GM12873 (cell line): ENCODE measurements at regions not wholly inside any gene's neighbourhood (a gene's known extent, or its start where the extent isn't known, plus 50 kb on each side); places are given as distances from the start of the nearest gene placed in this dataset.

ENCODE experiments used
- CTCF ChIP-seq: IDR thresholded peaks from 2 replicates; pipeline ENCODE4 v1.5.1; 2012; ENCODE audit warnings: low read depth, mild to moderate bottlenecking, moderate library complexity, low read length, control low read depth; ENCODE audit not compliant: insufficient read depth; ENCODE audit errors: missing control alignments

- TF ChIP-seq CTCF: no peak
Measured at GRCh38 chr3:159301961-159302360, 500.1 kb downstream of the MFSD1 start.

- TF ChIP-seq CTCF: no peak
Measured at GRCh38 chr3:159305017-159305416, 503.2 kb downstream of the MFSD1 start.

GRCh38 chr3:159319156-159319555, 517.3 kb downstream of the MFSD1 start:
- TF ChIP-seq CTCF: no peak

- peak; percentile 89 for TF ChIP-seq CTCF
Measured at GRCh38 chr3:159322322-159322939, 520.6 kb downstream of the MFSD1 start.

GRCh38 chr3:159323848-159324247, 522.0 kb downstream of the MFSD1 start:
- no peak for TF ChIP-seq CTCF

GRCh38 chr3:159326998-159327397, 525.1 kb downstream of the MFSD1 start:
- TF ChIP-seq CTCF: no peak

GRCh38 chr3:159332535-159333099, 530.8 kb downstream of the MFSD1 start:
- no peak for TF ChIP-seq CTCF

- no peak for TF ChIP-seq CTCF
Measured at GRCh38 chr3:159339131-159339530, 537.3 kb downstream of the MFSD1 start.
